ENCODE measurements at regions not wholly inside any gene's neighbourhood (a gene's known extent, or its start where the extent isn't known, plus 50 kb on each side); places are given as distances from the start of the nearest gene placed in this dataset.

GRCh38 chrY:15162211-15162610 is 637.9 kb downstream of the NLGN4Y start:
- Mint-ChIP-seq H3K9me3 (no peaks in the 10 kb centered on the region), H3K36me3 (no peaks in the 10 kb centered on the region), H3K4me3 (no peak overlapping the region), H3K4me1 (no peaks in the 10 kb centered on the region), H3K27me3 (peaks cover 0 to 5% (median 0%) of the 10 kb centered on the region in 5 donors), H3K27ac (no peak overlapping the region)
- ATAC-seq = no peak
- POLR2A ChIA-PET = no interaction called here
- DNase-seq = no peak

- POLR2A ChIA-PET = no interaction called here
These were observed 655.6 kb downstream of the NLGN4Y start for GRCh38 chrY:15179890-15180289.

GRCh38 chrY:15229056-15229455 is 704.7 kb downstream of the NLGN4Y start:
- Mint-ChIP-seq H3K36me3 (no peaks in the 10 kb centered on the region), H3K4me3 (no peak overlapping the region), H3K27ac (no peak overlapping the region), H3K9me3 (peaks cover 0 to 12% (median 0%) of the 10 kb centered on the region in 9 donors), H3K27me3 (peaks cover 0 to 10% (median 0%) of the 10 kb centered on the region in 5 donors), H3K4me1 (peaks cover 0 to 3% (median 0%) of the 10 kb centered on the region in 4 donors)
- POLR2A ChIA-PET = no interaction called here
- no peak for ATAC-seq
- DNase-seq = no peak

More at GRCh38 chrY:15179890-15180289, 655.6 kb downstream of the NLGN4Y start:
- Mint-ChIP-seq H3K27me3 (peaks cover 0 to 10% (median 0%) of the 10 kb centered on the region in 5 donors), H3K36me3 (no peaks in the 10 kb centered on the region), H3K9me3 (peaks cover 0 to 2% (median 0%) of the 10 kb centered on the region in 9 donors), H3K4me3 (no peak overlapping the region), H3K27ac (no peak overlapping the region), H3K4me1 (no peaks in the 10 kb centered on the region)
- DNase-seq (no peak), ATAC-seq (no peak)

GRCh38 chrY:15239596-15240132 is 715.3 kb downstream of the NLGN4Y start:
- DNase-seq (no peak), ATAC-seq (no peak)
- POLR2A ChIA-PET = no interaction called here
- no peaks in the 10 kb centered on the region for H3K36me3 Mint-ChIP-seq
- H3K9me3 Mint-ChIP-seq = peaks cover 0 to 8% (median 0%) of the 10 kb centered on the region in 9 donors
- no peak overlapping the region for H3K27ac Mint-ChIP-seq
- H3K4me1 Mint-ChIP-seq = no peaks in the 10 kb centered on the region
- H3K27me3 Mint-ChIP-seq = no peaks in the 10 kb centered on the region
- no peak overlapping the region for H3K4me3 Mint-ChIP-seq

GRCh38 chrY:15259286-15259685 is 735.0 kb downstream of the NLGN4Y start:
- DNase-seq (no peak), ATAC-seq (no peak)
- Mint-ChIP-seq H3K36me3 (no peaks in the 10 kb centered on the region), H3K27me3 (peaks cover 0 to 3% (median 0%) of the 10 kb centered on the region in 5 donors), H3K27ac (no peak overlapping the region), H3K4me3 (no peak overlapping the region), H3K9me3 (peaks cover 0 to 16% (median 0%) of the 10 kb centered on the region in 9 donors), H3K4me1 (no peaks in the 10 kb centered on the region)
- POLR2A ChIA-PET = no interaction called here

- DNase-seq (no peak), ATAC-seq (no peak)
- POLR2A ChIA-PET = no interaction called here
- no peaks in the 10 kb centered on the region for H3K36me3 Mint-ChIP-seq
- H3K4me1 Mint-ChIP-seq = no peaks in the 10 kb centered on the region
- no peaks in the 10 kb centered on the region for H3K27me3 Mint-ChIP-seq
- no peak overlapping the region for H3K27ac Mint-ChIP-seq
- H3K4me3 Mint-ChIP-seq = no peak overlapping the region
- peaks cover 0 to 1% (median 0%) of the 10 kb centered on the region in 9 donors for H3K9me3 Mint-ChIP-seq
These were observed 762.2 kb downstream of the NLGN4Y start for GRCh38 chrY:15286572-15286971.

- Mint-ChIP-seq H3K36me3 (no peaks in the 10 kb centered on the region), H3K9me3 (peaks cover 0 to 1% (median 0%) of the 10 kb centered on the region in 9 donors), H3K4me3 (no peak overlapping the region), H3K27ac (no peak overlapping the region), H3K4me1 (no peaks in the 10 kb centered on the region), H3K27me3 (no peaks in the 10 kb centered on the region)
- DNase-seq (no peak), ATAC-seq (no peak)
- POLR2A ChIA-PET = no interaction called here
These were observed 765.5 kb downstream of the NLGN4Y start for GRCh38 chrY:15289821-15290220.

GRCh38 chrY:15292881-15293280 is 768.6 kb downstream of the NLGN4Y start:
- Mint-ChIP-seq H3K27ac (no peak overlapping the region), H3K4me3 (no peak overlapping the region), H3K4me1 (no peaks in the 10 kb centered on the region), H3K27me3 (no peaks in the 10 kb centered on the region), H3K9me3 (no peaks in the 10 kb centered on the region), H3K36me3 (no peaks in the 10 kb centered on the region)
- POLR2A ChIA-PET = no interaction called here
- ATAC-seq = no peak
- DNase-seq = no peak

GRCh38 chrY:15301879-15302278 is 777.5 kb downstream of the NLGN4Y start:
- DNase-seq = no peak
- Mint-ChIP-seq H3K27ac (no peak overlapping the region), H3K4me3 (no peak overlapping the region), H3K9me3 (no peaks in the 10 kb centered on the region), H3K27me3 (peaks cover 0 to 4% (median 0%) of the 10 kb centered on the region in 5 donors), H3K4me1 (no peaks in the 10 kb centered on the region), H3K36me3 (no peaks in the 10 kb centered on the region)
- POLR2A ChIA-PET = no interaction called here
- ATAC-seq = no peak

GRCh38 chrY:15312166-15312565 is 787.8 kb downstream of the NLGN4Y start:
- ATAC-seq = no peak
- H3K27ac Mint-ChIP-seq = no peak overlapping the region
- peaks cover 0 to 15% (median 0%) of the 10 kb centered on the region in 9 donors for H3K9me3 Mint-ChIP-seq
- H3K36me3 Mint-ChIP-seq = no peaks in the 10 kb centered on the region
- H3K27me3 Mint-ChIP-seq = peaks cover 0 to 11% (median 2%) of the 10 kb centered on the region in 5 donors
- no peaks in the 10 kb centered on the region for H3K4me1 Mint-ChIP-seq
- POLR2A ChIA-PET = no interaction called here
- no peak overlapping the region for H3K4me3 Mint-ChIP-seq
- no peak for DNase-seq

GRCh38 chrY:15324189-15324588 is 799.9 kb downstream of the NLGN4Y start:
- H3K9me3 Mint-ChIP-seq = peaks cover 0 to 9% (median 0%) of the 10 kb centered on the region in 9 donors
- H3K27ac Mint-ChIP-seq = no peak overlapping the region
- H3K4me1 Mint-ChIP-seq = peaks cover 0 to 16% (median 5%) of the 10 kb centered on the region in 4 donors
- peaks cover 0 to 13% (median 0%) of the 10 kb centered on the region in 5 donors for H3K27me3 Mint-ChIP-seq
- no peak for DNase-seq
- no peak overlapping the region for H3K4me3 Mint-ChIP-seq
- no peak for ATAC-seq
- POLR2A ChIA-PET = no interaction called here
- H3K36me3 Mint-ChIP-seq = no peaks in the 10 kb centered on the region

- peaks cover 0 to 9% (median 0%) of the 10 kb centered on the region in 9 donors for H3K9me3 Mint-ChIP-seq
- H3K4me1 Mint-ChIP-seq = peaks cover 0 to 16% (median 5%) of the 10 kb centered on the region in 4 donors
- DNase-seq (no peak), ATAC-seq (no peak)
- peaks cover 0 to 10% (median 0%) of the 10 kb centered on the region in 5 donors for H3K27me3 Mint-ChIP-seq
- H3K27ac Mint-ChIP-seq = no peak overlapping the region
- POLR2A ChIA-PET = no interaction called here
- no peaks in the 10 kb centered on the region for H3K36me3 Mint-ChIP-seq
- no peak overlapping the region for H3K4me3 Mint-ChIP-seq
These were observed 800.9 kb downstream of the NLGN4Y start for GRCh38 chrY:15325201-15325600.

- H3K9me3 Mint-ChIP-seq = peaks cover 0 to 4% (median 0%) of the 10 kb centered on the region in 9 donors
- DNase-seq = no peak
These were observed 802.3 kb downstream of the NLGN4Y start for GRCh38 chrY:15326673-15327072.

GRCh38 chrY:15328848-15329247 is 804.5 kb downstream of the NLGN4Y start:
- Mint-ChIP-seq H3K36me3 (peaks cover 0 to 1% (median 0%) of the 10 kb centered on the region in 3 donors), H3K4me3 (no peak overlapping the region), H3K27me3 (peaks cover 0 to 3% (median 0%) of the 10 kb centered on the region in 5 donors), H3K4me1 (peaks cover 0 to 10% (median 6%) of the 10 kb centered on the region in 4 donors), H3K9me3 (peaks cover 0 to 4% (median 0%) of the 10 kb centered on the region in 9 donors), H3K27ac (no peak overlapping the region)
- no peak for DNase-seq
- POLR2A ChIA-PET = no interaction called here
- ATAC-seq = no peak

More at GRCh38 chrY:15326673-15327072, 802.3 kb downstream of the NLGN4Y start:
- no peaks in the 10 kb centered on the region for H3K36me3 Mint-ChIP-seq
- H3K27ac Mint-ChIP-seq = peak overlapping the region in 2 of 10 donors; percentile 30 to 49
- peaks cover 0 to 10% (median 5%) of the 10 kb centered on the region in 4 donors for H3K4me1 Mint-ChIP-seq
- H3K4me3 Mint-ChIP-seq = peak overlapping the region in 3 of 10 donors; percentile 16 to 66 (median 44)
- no peaks in the 10 kb centered on the region for H3K27me3 Mint-ChIP-seq
- ATAC-seq = peak in 1 of 2 donors; percentile 51
- POLR2A ChIA-PET = no interaction called here
